NCI-H1105 (cell line): ENCODE measurements at regions not wholly inside any gene's neighbourhood (a gene's known extent, or its start where the extent isn't known, plus 50 kb on each side); places are given as distances from the start of the nearest gene placed in this dataset.
"Not testable (repeated sequence)": the region's sequence is repeated elsewhere in the genome, so short reads cannot be mapped to it uniquely, and the experiment has no call there.

Source experiments
- DNase-seq: peaks from one replicate; lab custom pipeline; 2025; lab: John Stamatoyannopoulos, UW

GRCh38 chr17:14621826-14622614 is 321.1 kb downstream of the HS3ST3B1 start:
- DNase-seq: no peak

- no peak for DNase-seq
Measured at GRCh38 chr17:14619821-14620220, 318.9 kb downstream of the HS3ST3B1 start.

DNA sequence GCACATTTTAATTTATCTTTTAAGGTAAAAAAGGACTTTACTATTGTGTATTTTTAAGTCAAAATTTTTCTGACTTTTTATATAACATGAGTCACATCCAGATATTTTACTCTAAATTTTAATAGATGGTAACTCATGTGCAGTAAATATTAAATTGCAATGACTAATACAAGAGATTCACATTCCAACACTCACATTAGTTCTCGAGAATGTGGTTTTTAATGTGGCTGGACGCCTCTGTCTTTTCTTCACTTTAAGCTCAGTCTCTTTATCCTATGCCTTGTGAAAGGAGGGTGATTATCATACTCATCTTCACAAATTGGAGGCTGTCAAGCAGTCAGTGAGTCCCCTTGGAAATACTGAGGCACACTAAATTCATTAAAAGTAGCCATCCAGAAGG is 315.6 kb downstream of the HS3ST3B1 start:
- DNase-seq: no peak

GRCh38 chr17:14605267-14605599 is 304.4 kb downstream of the HS3ST3B1 start:
- no peak for DNase-seq

GRCh38 chr17:14604591-14605266 is 303.8 kb downstream of the HS3ST3B1 start:
- DNase-seq: no peak

- DNase-seq: no peak
Measured at GRCh38 chr17:14596224-14596623, 295.3 kb downstream of the HS3ST3B1 start.

GRCh38 chr17:14595656-14596055 is 294.8 kb downstream of the HS3ST3B1 start:
- DNase-seq: no peak

DNA sequence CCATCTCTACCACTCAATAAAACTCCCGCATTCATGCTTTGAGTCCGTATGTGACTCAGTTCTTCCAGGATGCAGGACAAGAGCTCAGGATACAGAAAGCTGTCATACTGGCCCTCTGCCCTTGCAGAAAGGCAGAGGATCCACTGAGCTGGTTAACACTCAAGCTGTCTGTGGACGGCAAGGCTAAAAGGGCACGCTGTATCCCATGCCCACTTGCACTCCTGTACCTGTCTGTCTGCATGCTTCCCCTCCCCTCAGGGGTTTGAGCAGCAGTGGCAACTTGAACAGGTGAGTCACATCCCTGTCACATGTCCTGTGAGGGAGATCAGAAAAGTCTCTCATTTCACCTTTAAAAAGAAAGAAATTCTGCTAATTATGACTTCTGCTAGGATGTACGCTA is 293.8 kb downstream of the HS3ST3B1 start:
- no peak for DNase-seq

DNA sequence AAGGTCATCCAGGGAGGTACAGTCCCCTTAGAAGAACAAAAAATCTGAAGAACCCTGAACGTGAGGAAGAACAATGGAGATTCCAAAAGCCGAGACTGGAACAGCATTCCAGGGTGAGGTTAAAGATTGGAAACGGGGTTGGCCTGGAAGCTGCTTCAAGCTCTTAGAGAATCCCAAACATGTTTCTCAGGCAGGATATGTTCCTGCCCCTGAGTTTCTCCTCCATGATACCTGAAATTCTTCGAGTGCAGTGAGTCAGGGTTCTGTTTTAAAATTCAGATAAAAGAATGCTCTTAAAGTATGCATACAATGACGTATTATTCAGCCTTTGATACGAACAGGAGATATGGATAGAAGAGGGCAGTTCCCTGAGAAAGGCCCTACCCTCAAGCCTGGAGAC is 293.1 kb downstream of the HS3ST3B1 start:
- no peak for DNase-seq

DNA sequence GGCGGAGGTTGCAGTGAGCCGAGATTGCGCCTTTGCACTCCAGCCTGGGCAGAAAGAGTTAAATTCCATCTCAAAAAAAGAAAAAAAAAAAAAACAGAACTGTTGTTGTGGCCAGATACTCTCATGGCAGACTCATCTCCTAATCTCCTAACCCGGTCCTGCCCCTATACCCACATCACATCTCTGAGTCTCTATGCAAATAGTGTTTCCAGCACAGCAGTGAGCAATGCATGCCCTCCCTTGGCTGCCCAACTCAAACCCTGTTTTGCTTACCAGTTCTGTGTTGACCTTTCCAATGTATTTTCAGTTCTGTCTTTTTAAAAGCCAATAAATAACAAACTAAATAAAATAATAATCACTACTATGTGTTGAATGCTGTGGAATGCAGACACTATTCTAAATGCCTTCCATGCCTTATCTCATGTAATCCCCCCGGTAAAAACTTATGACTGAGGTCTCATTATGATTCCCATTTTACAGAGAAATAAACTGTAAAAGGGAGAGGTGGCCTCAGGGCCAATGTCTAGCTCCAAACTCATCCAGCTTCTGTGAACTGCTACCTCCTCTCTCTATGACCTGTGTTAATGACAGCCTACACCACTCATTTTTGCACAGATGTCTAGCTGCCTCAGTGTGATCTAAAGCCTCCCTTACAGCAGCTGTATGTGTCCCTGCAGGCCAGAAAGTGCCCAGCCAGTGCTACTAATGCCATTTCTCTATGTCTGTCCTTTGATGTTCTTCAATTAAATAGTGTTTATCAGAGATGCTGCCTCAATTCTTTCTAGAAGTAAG is 289.8 kb downstream of the HS3ST3B1 start:
- DNase-seq: no peak

GRCh38 chr17:14585099-14585498 is 284.2 kb downstream of the HS3ST3B1 start:
- DNase-seq: no peak

GRCh38 chr17:14582996-14583395 is 282.1 kb downstream of the HS3ST3B1 start:
- no peak for DNase-seq

GRCh38 chr17:14581186-14581830 is 280.4 kb downstream of the HS3ST3B1 start:
- no peak for DNase-seq

- no peak for DNase-seq
Measured at GRCh38 chr17:14580499-14580898, 279.6 kb downstream of the HS3ST3B1 start.

GRCh38 chr17:14579716-14580115 is 278.8 kb downstream of the HS3ST3B1 start:
- no peak for DNase-seq

DNA sequence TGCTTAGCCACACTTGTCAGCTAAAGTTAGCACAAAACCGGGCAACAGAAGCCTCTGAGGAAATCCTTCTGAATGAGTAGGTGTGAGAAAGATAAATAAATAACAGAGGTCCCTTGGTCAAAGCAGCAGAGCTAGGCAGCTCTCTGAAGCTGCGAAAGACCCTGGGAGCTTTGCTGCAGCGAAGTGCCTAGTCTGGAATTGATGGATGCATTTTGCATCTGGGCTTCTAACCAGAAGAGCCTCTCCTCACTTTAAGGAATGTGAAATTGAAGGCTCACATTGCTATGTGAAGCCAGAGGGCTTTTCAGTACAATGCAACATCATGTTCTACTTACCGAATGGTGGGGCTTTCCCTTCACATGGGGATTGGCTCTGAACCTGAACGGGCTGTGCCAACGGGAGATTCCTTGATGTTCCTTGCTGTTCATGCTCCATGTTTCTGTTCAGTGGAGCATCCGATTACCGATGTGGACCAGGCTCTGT is 274.6 kb downstream of the HS3ST3B1 start:
- DNase-seq: no peak

GRCh38 chr17:14560325-14560724 is 259.4 kb downstream of the HS3ST3B1 start:
- DNase-seq: not testable (repeated sequence)

GRCh38 chr17:14559264-14560119 is 258.6 kb downstream of the HS3ST3B1 start:
- DNase-seq: no peak

- DNase-seq: no peak
Measured at GRCh38 chr17:14557480-14557879, 256.6 kb downstream of the HS3ST3B1 start.

DNA sequence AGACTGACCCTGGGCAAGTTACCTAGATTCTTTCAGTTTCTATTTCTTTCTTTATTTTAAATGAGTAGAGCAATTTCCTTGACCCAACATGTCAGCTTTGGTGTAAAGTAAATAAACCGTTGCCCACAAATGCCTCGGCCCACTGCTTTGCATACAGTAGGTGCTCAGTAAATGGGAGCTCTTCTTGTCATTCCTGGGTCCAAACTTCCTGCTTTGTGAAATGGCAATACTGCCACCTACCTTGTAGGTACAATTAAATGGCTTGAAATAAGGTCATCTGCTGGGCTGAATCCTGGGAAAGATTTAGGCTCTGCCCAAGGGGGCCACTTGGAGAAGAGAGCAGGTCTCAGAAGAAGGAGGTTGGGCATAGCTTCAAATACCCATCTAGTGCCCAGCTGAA is 253.0 kb downstream of the HS3ST3B1 start:
- DNase-seq: no peak

DNA sequence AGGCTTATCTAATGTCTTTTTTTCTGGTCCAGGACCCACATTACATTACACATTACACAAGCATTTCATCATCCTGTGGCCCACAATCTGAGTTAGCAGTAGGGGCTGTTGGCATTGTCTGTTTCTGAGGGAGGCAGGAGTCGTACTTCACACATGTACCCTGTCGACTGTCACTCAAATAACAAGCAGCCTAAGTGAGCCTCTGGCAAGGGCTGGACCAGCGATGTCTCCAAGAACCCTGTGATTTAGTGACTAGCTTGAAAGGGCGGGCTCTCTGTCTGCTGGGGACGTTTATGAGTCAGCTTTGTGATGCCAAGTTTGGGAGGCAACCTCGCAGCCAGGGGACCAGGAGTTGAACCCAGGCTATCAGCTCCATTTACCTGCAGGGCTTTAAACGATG is 251.4 kb downstream of the HS3ST3B1 start:
- DNase-seq: no peak
